Loucy (cell line): ENCODE measurements at regions not wholly inside any gene's neighbourhood (a gene's known extent, or its start where the extent isn't known, plus 50 kb on each side); places are given as distances from the start of the nearest gene placed in this dataset.

Experiments used
- H2AFZ ChIP-seq: fragments of 200-600 bp; sonication (generic); 2 replicates; pipeline ENCODE4 v1.6.0; 2016; ENCODE audit warnings: antibody characterized with exemption, mild to moderate bottlenecking, low read length, moderate library complexity
- H3F3A ChIP-seq: fragments of 200-600 bp; 2 replicates; pipeline ENCODE4 v1.6.0; 2016; ENCODE audit warnings: antibody characterized with exemption, low read depth, mild to moderate bottlenecking
- H3K27me3 ChIP-seq: fragments of 200-600 bp; sonication (generic); 2 replicates; pipeline ENCODE4 v1.6.1; 2014; ENCODE audit warnings: low read length, mild to moderate bottlenecking; ENCODE audit not compliant: insufficient read depth, poor library complexity, severe bottlenecking
- H3K36me3 ChIP-seq: fragments of 200-600 bp; sonication (generic); 2 replicates; pipeline ENCODE4 v1.6.1; 2016; ENCODE audit warnings: low read length; ENCODE audit not compliant: insufficient read depth
- H3K4me1 ChIP-seq: fragments of 200-600 bp; sonication (generic); 2 replicates; pipeline ENCODE4 v1.5.1; 2014; ENCODE audit warnings: low read length, mild to moderate bottlenecking; ENCODE audit not compliant: insufficient read depth, poor library complexity, severe bottlenecking
- H3K4me2 ChIP-seq: fragments of 200-600 bp; sonication (generic); 2 replicates; pipeline ENCODE4 v1.6.0; 2014; ENCODE audit warnings: antibody characterized with exemption, low read length, low read depth, mild to moderate bottlenecking; ENCODE audit not compliant: poor library complexity, severe bottlenecking
- H3K4me3 ChIP-seq: fragments of 200-600 bp; sonication (generic); 2 replicates; pipeline ENCODE4 v1.5.1; 2014; ENCODE audit warnings: low read length, mild to moderate bottlenecking, mixed read lengths; ENCODE audit not compliant: poor library complexity, severe bottlenecking
- H3K79me2 ChIP-seq: fragments of 200-600 bp; sonication (generic); 2 replicates; pipeline ENCODE4 v1.6.1; 2014; ENCODE audit warnings: low read length; ENCODE audit not compliant: insufficient read depth
- H3K9ac ChIP-seq: fragments of 200-600 bp; sonication (generic); 2 replicates; pipeline ENCODE4 v1.6.0; 2014; ENCODE audit warnings: mild to moderate bottlenecking, low read depth, low read length, moderate library complexity; ENCODE audit not compliant: poor library complexity, severe bottlenecking
- H3K9me2 ChIP-seq: fragments of 200-600 bp; sonication (generic); replicated peaks from 2 replicates; pipeline ENCODE4 v1.6.1; 2016; ENCODE audit warnings: low read depth, low read length, mixed read lengths
- H3K9me3 ChIP-seq: fragments of 200-600 bp; sonication (generic); 2 replicates; pipeline ENCODE4 v1.6.1; 2014; ENCODE audit warnings: mild to moderate bottlenecking, antibody characterized with exemption, low read length, low read depth; ENCODE audit not compliant: insufficient read depth
- H4K20me1 ChIP-seq: fragments of 200-600 bp; sonication (generic); 2 replicates; pipeline ENCODE4 v1.6.0; 2014; ENCODE audit warnings: antibody characterized with exemption, low read length, mild to moderate bottlenecking; ENCODE audit not compliant: insufficient read depth, poor library complexity, severe bottlenecking
- EZH2phosphoT487 ChIP-seq: fragments of 200-600 bp; IDR thresholded peaks from 2 replicates; pipeline ENCODE4 v1.6.1; 2018; ENCODE audit warnings: antibody characterized with exemption, mild to moderate bottlenecking, moderate library complexity, borderline replicate concordance
- TF ChIP-seq, protein P1 (sequence below): fragments of 200-600 bp; sonication (generic); conservative IDR thresholded peaks from 2 replicates; pipeline ENCODE4 v1.5.1; 2014; ENCODE audit warnings: mild to moderate bottlenecking, antibody characterized with exemption, low read length

DNA sequence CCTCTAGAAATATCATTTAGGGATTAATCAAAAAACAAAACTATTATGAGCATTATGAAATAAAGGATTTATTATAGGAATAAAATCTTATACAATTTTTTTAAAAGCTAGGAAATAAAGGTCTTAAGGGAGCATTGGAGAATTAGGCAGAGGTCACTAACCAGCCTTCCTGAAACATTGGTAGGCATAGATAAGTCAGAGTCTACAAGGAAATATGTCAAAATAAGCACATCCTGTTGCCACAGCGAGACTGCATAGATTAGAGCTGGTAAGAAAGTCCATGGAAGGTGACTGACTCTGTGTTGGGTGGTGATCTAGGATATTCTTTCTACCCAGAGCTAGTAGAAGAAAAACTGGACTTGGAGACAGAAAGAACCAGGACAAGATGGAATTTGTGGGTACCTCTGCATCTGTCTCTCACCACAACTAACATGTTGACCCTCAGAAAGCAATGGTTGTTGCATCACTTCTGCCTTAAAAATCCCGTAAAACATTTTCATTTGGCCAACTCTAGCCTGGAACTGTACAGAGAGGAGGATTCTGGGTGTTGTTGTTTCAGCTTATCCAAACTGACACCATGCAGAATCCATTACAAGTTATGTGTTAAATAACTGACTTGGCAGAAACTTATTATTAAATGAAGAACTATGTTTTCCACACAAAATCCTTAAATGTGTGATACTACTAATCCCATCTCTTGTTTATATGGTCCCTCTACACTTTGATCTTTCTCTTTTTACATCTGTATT lies 77.1 kb downstream of the FBXO5 start:
- H2AFZ ChIP-seq: no peak overlapping the region
- H4K20me1 ChIP-seq: no peaks in the 10 kb centered on the region
- H3K27me3 ChIP-seq: no peaks in the 10 kb centered on the region
- TF ChIP-seq EZH2phosphoT487: no peak
- TF ChIP-seq, protein P1, sequence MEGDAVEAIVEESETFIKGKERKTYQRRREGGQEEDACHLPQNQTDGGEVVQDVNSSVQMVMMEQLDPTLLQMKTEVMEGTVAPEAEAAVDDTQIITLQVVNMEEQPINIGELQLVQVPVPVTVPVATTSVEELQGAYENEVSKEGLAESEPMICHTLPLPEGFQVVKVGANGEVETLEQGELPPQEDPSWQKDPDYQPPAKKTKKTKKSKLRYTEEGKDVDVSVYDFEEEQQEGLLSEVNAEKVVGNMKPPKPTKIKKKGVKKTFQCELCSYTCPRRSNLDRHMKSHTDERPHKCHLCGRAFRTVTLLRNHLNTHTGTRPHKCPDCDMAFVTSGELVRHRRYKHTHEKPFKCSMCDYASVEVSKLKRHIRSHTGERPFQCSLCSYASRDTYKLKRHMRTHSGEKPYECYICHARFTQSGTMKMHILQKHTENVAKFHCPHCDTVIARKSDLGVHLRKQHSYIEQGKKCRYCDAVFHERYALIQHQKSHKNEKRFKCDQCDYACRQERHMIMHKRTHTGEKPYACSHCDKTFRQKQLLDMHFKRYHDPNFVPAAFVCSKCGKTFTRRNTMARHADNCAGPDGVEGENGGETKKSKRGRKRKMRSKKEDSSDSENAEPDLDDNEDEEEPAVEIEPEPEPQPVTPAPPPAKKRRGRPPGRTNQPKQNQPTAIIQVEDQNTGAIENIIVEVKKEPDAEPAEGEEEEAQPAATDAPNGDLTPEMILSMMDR: no peak
- no peak overlapping the region for H3K9ac ChIP-seq
- H3K4me3 ChIP-seq: no peak overlapping the region
- no peaks in the 10 kb centered on the region for H3K9me2 ChIP-seq
- H3K4me1 ChIP-seq: no peaks in the 10 kb centered on the region
- H3K4me2 ChIP-seq: no peak overlapping the region
- H3K79me2 ChIP-seq: no peaks in the 10 kb centered on the region
- no peaks in the 10 kb centered on the region for H3K36me3 ChIP-seq
- no peaks in the 10 kb centered on the region for H3K9me3 ChIP-seq
- no peaks in the 10 kb centered on the region for H3F3A ChIP-seq

DNA sequence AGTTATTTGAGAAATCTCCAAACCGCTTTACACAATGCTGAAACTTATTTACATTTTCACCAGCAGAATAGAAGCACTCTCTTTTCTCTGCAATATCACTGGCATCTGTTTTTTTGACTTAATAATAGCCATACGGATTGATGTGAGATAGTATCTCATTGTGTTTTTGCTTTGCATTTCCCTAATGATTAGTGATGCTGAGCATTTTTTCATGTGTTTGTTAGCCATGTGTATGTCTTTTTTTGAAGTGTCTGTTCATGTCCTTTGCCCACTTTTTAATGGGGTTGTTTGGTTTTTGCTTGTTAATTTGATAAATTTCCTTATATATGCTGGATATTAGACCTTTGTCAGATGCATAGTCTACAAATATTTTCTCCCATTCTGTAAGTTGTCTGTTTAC lies 73.6 kb downstream of the FBXO5 start:
- Histone ChIP-seq H3K36me3 (no peaks in the 10 kb centered on the region), H3K9ac (no peak overlapping the region), H3K4me3 (no peak overlapping the region), H3K9me3 (no peaks in the 10 kb centered on the region), H3K4me1 (no peaks in the 10 kb centered on the region), H3F3A (no peaks in the 10 kb centered on the region), H3K27me3 (no peaks in the 10 kb centered on the region), H4K20me1 (no peaks in the 10 kb centered on the region), H3K79me2 (no peaks in the 10 kb centered on the region), H3K9me2 (no peaks in the 10 kb centered on the region), H3K4me2 (no peak overlapping the region), H2AFZ (no peak overlapping the region)
- no peak for TF ChIP-seq EZH2phosphoT487
- TF ChIP-seq, protein P1: no peak

DNA sequence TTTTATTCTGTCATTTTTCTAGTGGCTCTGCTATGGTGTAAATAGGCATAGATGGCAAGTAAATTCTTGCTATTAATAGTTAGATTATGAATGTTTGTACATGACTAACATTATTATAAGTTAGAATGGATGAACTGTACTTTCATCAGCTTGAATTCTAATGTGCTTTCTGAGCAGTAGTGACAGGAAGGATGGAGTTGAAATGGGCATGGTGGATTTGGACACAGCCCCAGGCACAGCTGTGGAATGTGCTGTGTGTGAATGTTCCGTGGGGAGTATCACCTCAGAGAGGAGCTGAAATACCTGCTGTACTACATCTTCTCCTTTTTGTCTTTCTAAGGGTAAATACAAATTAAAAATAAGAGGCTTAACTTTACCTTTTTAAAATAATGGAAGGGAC lies 66.8 kb downstream of the FBXO5 start:
- H3K9me3 ChIP-seq: no peaks in the 10 kb centered on the region
- peaks cover 2% of the 10 kb centered on the region for H3K4me1 ChIP-seq
- no peaks in the 10 kb centered on the region for H3K79me2 ChIP-seq
- no peaks in the 10 kb centered on the region for H3K36me3 ChIP-seq
- H3K9ac ChIP-seq: no peak overlapping the region
- no peak overlapping the region for H3K4me2 ChIP-seq
- H3K9me2 ChIP-seq: no peaks in the 10 kb centered on the region
- TF ChIP-seq EZH2phosphoT487: no peak
- TF ChIP-seq, protein P1: no peak
- H4K20me1 ChIP-seq: no peaks in the 10 kb centered on the region
- no peak overlapping the region for H2AFZ ChIP-seq
- H3K4me3 ChIP-seq: no peak overlapping the region
- no peaks in the 10 kb centered on the region for H3K27me3 ChIP-seq
- no peaks in the 10 kb centered on the region for H3F3A ChIP-seq
